Colonic mucosa (tissue), 4 donors: ENCODE measurements at regions not wholly inside any gene's neighbourhood (a gene's known extent, or its start where the extent isn't known, plus 50 kb on each side); places are given as distances from the start of the nearest gene placed in this dataset.

ENCODE experiments used
- DNase-seq: peaks from one replicate; pipeline ENCODE4 v3.0.0-alpha.2; 2020
- H3K27ac ChIP-seq: fragments of 200-600 bp; one replicate; pipeline ENCODE4 v1.8.0; 2021
- H3K27me3 ChIP-seq: fragments of 200-600 bp; one replicate; pipeline ENCODE4 v1.8.0; 2021
- H3K36me3 ChIP-seq: fragments of 200-600 bp; one replicate; pipeline ENCODE4 v1.8.0; 2021
- H3K4me1 ChIP-seq: fragments of 200-600 bp; one replicate; pipeline ENCODE4 v1.8.0; 2021; ENCODE audit warnings: mild to moderate bottlenecking
- H3K4me3 ChIP-seq: fragments of 200-600 bp; one replicate; pipeline ENCODE4 v1.8.0; 2021
- H3K9ac ChIP-seq, 2 donors: one replicate each; pipeline ENCODE4 v1.7.0; 2013; ENCODE audit warnings: control low read depth in 2 of 2, low read depth in 2 of 2, low read length in 2 of 2
- H3K9me3 ChIP-seq: fragments of 200-600 bp; one replicate; pipeline ENCODE4 v1.8.0; 2021
- intact Hi-C: fragments of 100-400 bp; cut with DNase I; formaldehyde crosslinking; loops from one replicate; pipeline ENCODE4 v1.14.1; 2022
- TF ChIP-seq, protein P1 (sequence below): fragments of 200-600 bp; IDR thresholded peaks from one replicate; pipeline ENCODE4 v1.8.0; 2022; ENCODE audit warnings: antibody characterized with exemption, mild to moderate bottlenecking
- donor health status: healthy.
- donor health status: DM: no; HTN: no; CAD: no.
- donor health status: DM: no; HTN: no; CAD: no.

DNA sequence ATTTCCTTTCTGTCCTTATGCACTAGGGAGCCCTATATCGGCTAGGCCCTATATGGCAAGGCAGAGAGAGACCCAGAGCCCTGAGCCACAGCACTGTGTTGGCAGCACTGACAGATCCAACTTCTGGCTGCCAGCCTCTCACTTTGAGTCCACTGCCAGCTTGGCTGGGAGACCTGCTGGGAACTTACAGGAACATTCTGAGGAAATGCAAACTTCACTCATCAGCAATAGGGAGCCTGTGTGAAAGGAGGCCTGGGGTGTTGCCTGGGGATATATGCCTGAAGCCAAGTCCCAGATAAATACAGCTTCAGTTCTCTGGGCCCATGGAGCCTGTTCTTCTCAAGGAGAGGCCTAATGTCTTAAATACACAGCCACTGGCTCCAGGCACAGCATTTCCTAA lies 78.0 kb downstream of the ADRB2 start:
- no peaks in the 10 kb centered on the region for H3K9me3 ChIP-seq
- DNase-seq, result no peak
- intact Hi-C loops, result no loop called here
- no peak overlapping the region for H3K27ac ChIP-seq
- no peaks in the 10 kb centered on the region for H3K27me3 ChIP-seq
- TF ChIP-seq, protein P1, sequence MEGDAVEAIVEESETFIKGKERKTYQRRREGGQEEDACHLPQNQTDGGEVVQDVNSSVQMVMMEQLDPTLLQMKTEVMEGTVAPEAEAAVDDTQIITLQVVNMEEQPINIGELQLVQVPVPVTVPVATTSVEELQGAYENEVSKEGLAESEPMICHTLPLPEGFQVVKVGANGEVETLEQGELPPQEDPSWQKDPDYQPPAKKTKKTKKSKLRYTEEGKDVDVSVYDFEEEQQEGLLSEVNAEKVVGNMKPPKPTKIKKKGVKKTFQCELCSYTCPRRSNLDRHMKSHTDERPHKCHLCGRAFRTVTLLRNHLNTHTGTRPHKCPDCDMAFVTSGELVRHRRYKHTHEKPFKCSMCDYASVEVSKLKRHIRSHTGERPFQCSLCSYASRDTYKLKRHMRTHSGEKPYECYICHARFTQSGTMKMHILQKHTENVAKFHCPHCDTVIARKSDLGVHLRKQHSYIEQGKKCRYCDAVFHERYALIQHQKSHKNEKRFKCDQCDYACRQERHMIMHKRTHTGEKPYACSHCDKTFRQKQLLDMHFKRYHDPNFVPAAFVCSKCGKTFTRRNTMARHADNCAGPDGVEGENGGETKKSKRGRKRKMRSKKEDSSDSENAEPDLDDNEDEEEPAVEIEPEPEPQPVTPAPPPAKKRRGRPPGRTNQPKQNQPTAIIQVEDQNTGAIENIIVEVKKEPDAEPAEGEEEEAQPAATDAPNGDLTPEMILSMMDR, result no peak
- no peaks in the 10 kb centered on the region for H3K36me3 ChIP-seq
- no peak overlapping the region for H3K4me3 ChIP-seq
- no peak overlapping the region for H3K9ac ChIP-seq
- no peaks in the 10 kb centered on the region for H3K4me1 ChIP-seq

DNA sequence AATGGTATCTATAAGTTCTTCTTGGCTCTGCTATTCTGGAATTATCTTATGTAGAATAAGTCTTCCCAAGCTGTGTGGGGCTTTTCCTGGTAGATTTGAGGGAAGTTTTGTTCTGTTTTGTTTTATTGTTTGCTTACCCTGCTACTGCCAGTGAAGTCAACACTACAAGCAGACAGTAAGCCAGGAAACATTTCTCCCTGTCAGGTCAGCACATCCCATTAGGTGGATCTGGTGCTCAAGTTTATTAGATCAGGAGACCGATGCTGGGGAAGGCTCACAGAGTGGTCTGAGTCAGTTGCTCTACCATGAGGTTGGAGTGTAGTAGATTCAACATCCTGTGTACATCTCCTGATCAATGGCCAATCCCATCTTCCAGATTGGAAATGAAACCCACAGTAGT lies 79.1 kb downstream of the ADRB2 start:
- no peak overlapping the region for H3K27ac ChIP-seq
- no peaks in the 10 kb centered on the region for H3K4me1 ChIP-seq

DNA sequence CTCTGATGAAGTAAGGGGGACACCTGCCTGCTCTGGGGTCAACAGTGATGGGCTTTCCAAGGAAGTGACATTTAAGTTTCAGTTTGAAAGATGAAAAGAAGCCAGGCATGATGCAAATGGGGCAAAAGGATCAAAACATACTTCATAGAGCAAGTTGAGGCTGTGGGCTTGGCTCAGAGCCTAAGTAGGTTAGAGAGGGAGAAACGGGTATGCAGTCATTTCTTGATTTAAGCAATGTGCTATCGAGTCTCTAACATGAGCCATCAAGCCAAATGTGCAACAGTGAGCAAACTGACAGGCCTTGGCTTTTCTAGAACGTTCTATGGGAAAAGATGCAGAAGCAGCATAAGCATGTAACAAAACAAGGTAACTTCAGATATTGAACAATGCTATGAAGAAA lies 80.6 kb downstream of the ADRB2 start:
- H3K9me3 ChIP-seq, result no peaks in the 10 kb centered on the region
- no peak overlapping the region for H3K9ac ChIP-seq
- H3K4me1 ChIP-seq, result no peaks in the 10 kb centered on the region
- TF ChIP-seq, protein P1, result no peak
- DNase-seq, result no peak
- intact Hi-C loops, result no loop called here
- no peak overlapping the region for H3K4me3 ChIP-seq
- H3K27me3 ChIP-seq, result no peaks in the 10 kb centered on the region
- no peaks in the 10 kb centered on the region for H3K36me3 ChIP-seq
- no peak overlapping the region for H3K27ac ChIP-seq

More for the DNA sequence above, 79.1 kb downstream of the ADRB2 start:
- no peaks in the 10 kb centered on the region for H3K27me3 ChIP-seq
- no peak overlapping the region for H3K4me3 ChIP-seq
- no peak for DNase-seq
- H3K36me3 ChIP-seq, result no peaks in the 10 kb centered on the region
- intact Hi-C loops, result no loop called here
- TF ChIP-seq, protein P1, result no peak
- H3K9me3 ChIP-seq, result no peaks in the 10 kb centered on the region
- H3K9ac ChIP-seq, result no peak overlapping the region

DNA sequence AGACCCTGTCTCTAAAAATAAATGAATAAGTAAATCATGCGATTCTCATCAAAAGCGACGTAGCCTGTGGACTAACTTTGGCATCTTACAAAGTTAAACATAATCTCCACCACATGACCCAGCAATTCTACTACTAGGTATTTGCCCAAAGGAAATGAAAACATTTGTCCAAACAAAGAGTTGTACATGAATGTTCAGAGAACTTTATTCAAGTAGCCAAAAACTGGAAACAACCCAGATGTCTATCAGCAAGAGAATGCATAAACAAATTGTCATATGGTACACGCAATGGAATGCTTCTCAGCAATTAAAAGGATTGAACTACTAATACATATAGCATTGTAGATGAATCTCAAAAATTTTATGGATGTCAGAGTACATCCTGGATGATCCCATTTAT lies 82.6 kb downstream of the ADRB2 start:
- H3K4me3 ChIP-seq, result no peak overlapping the region
- TF ChIP-seq, protein P1, result no peak
- H3K27ac ChIP-seq, result no peak overlapping the region
- no peaks in the 10 kb centered on the region for H3K27me3 ChIP-seq
- no peaks in the 10 kb centered on the region for H3K4me1 ChIP-seq
- H3K36me3 ChIP-seq, result no peaks in the 10 kb centered on the region
- DNase-seq, result no peak
- H3K9ac ChIP-seq, result no peak overlapping the region
- intact Hi-C loops, result no loop called here
- no peaks in the 10 kb centered on the region for H3K9me3 ChIP-seq

DNA sequence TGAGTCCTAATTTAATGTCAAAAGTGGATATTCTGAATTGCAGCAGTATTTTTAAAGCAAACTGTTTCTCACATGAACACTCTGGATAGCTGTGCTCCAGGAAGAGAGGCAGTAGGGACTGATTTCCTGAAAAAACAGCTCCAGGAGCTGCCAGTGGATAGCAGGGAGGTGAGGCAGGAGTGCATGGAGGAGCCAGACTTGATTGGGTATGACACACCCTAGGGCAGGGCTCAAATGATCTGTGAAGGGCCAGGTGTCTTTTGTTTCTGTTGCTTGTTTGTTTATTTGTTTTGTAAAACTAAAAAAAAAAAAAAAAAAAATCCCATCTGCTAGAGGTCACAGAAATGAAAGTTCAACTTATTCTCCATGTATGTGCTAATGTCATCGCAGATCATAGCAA lies 83.4 kb downstream of the ADRB2 start:
- H3K36me3 ChIP-seq, result no peaks in the 10 kb centered on the region
- H3K4me1 ChIP-seq, result no peaks in the 10 kb centered on the region
- H3K27me3 ChIP-seq, result no peaks in the 10 kb centered on the region
- no peaks in the 10 kb centered on the region for H3K9me3 ChIP-seq
- no peak overlapping the region for H3K27ac ChIP-seq
- DNase-seq, result peak; percentile 58
- intact Hi-C loops, result no loop called here
- TF ChIP-seq, protein P1, result no peak
- no peak overlapping the region for H3K4me3 ChIP-seq
- no peak overlapping the region for H3K9ac ChIP-seq

DNA sequence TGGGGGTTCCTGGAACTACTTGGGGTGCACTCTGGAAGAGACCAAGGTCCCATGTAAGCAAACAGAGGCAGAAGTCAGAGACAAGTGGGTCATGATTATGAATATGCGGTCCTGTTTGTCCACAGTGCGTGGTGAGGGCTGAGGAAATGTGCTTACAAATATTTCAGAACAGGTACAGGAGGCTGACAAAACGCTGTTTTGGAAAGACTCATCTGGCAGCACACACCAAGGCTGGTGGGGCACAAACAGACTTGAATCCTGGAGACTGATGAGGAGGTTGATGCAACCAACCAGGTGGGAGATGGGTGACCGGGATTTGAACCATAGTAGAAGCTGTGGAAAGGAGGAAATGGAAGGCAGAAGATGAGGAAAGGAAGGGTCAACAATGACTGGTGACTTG lies 83.8 kb downstream of the ADRB2 start:
- no peak overlapping the region for H3K27ac ChIP-seq
- TF ChIP-seq, protein P1, result no peak
- no peak overlapping the region for H3K9ac ChIP-seq

More for the DNA sequence above, 83.8 kb downstream of the ADRB2 start:
- intact Hi-C loops, result no loop called here
- DNase-seq, result no peak
- Histone ChIP-seq H3K4me3 (no peak overlapping the region), H3K9me3 (no peaks in the 10 kb centered on the region), H3K27me3 (no peaks in the 10 kb centered on the region), H3K36me3 (no peaks in the 10 kb centered on the region), H3K4me1 (no peaks in the 10 kb centered on the region)
